ENCODE measurements at regions not wholly inside any gene's neighbourhood (a gene's known extent, or its start where the extent isn't known, plus 50 kb on each side); places are given as distances from the start of the nearest gene placed in this dataset.
"Not testable (repeated sequence)": the region's sequence is repeated elsewhere in the genome, so short reads cannot be mapped to it uniquely, and the experiment has no call there.

GRCh38 chr2:67585400-67585799 lies 188.3 kb downstream of the ETAA1 start:
- Mint-ChIP-seq H3K36me3 (ENCODE audit: insufficient read depth in 2 of 2) (peaks cover 0 to 1% of the 10 kb centered on the region in 2 donors), H3K4me1 (ENCODE audit: low read depth) (no peaks in the 10 kb centered on the region), H3K9me3 (peaks cover 15 to 21% of the 10 kb centered on the region in 2 donors), H3K27ac (no peak overlapping the region), H3K4me3 (no peak overlapping the region), H3K27me3 (ENCODE audit: low read depth) (no peaks in the 10 kb centered on the region)
- ATAC-seq (replicated peaks in 1 of 2), result no peak
- no peak for DNase-seq

DNA sequence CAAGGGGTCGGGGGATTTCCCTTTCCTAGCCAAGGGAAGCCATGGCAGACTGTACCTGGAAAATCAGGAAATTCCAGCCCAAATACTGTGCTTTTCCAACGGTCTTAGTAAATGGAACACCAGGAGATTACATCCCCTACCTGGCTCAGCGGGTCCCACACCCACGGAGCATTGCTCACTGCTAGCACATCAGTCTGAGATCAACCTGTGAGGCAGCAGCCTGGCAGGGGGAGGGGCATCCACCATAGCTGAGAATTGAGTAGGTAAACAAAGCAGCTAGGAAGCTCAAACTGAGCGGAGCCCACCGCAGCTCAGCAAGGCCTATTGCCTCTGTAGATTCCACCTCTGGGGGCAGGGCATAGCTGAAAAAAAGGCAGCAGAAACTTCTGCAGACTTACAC lies 192.0 kb downstream of the ETAA1 start:
- not testable (repeated sequence) for H3K4me1 Mint-ChIP-seq (ENCODE audit: low read depth)
- peaks cover 19 to 24% of the 10 kb centered on the region in 2 donors for H3K9me3 Mint-ChIP-seq

GRCh38 chr2:67594522-67594921 lies 197.4 kb downstream of the ETAA1 start:
- H3K36me3 Mint-ChIP-seq (ENCODE audit: insufficient read depth in 2 of 2), result not testable (repeated sequence)

More for the DNA sequence above, 192.0 kb downstream of the ETAA1 start:
- not testable (repeated sequence) for DNase-seq; H3K27ac Mint-ChIP-seq; ATAC-seq (replicated peaks in 1 of 2); H3K27me3 Mint-ChIP-seq (ENCODE audit: low read depth); H3K36me3 Mint-ChIP-seq (ENCODE audit: insufficient read depth in 2 of 2); H3K4me3 Mint-ChIP-seq

DNA sequence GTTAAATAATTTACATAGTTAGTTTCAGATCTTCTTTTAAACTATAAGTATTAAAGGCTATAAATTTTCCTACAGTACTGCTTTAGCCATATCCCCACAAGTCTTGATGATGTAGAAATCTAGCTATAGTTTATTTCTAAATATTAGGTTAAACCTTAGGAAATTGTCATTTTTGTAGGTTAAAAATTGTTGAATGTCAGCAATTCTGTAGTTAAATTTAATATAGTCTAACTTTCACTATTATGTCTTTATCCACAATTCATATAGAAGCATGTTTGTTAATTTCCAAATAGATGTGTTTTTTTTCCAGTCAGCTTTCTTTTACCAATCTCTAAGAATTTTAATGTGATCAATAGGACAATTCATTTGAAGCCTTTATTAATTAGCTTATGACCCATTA lies 199.7 kb downstream of the ETAA1 start:
- ATAC-seq (replicated peaks in 1 of 2) (no peak), DNase-seq (no peak)
- H3K4me3 Mint-ChIP-seq, result no peak overlapping the region
- peaks cover 1 to 2% of the 10 kb centered on the region in 2 donors for H3K36me3 Mint-ChIP-seq (ENCODE audit: insufficient read depth in 2 of 2)
- no peaks in the 10 kb centered on the region for H3K27me3 Mint-ChIP-seq (ENCODE audit: low read depth)
- no peak overlapping the region for H3K27ac Mint-ChIP-seq
- H3K4me1 Mint-ChIP-seq (ENCODE audit: low read depth), result no peaks in the 10 kb centered on the region
- H3K9me3 Mint-ChIP-seq, result peaks cover 1 to 6% of the 10 kb centered on the region in 2 donors

More at GRCh38 chr2:67594522-67594921, 197.4 kb downstream of the ETAA1 start:
- H3K27me3 Mint-ChIP-seq (ENCODE audit: low read depth); H3K9me3 Mint-ChIP-seq; ATAC-seq (replicated peaks in 1 of 2); H3K27ac Mint-ChIP-seq; H3K4me1 Mint-ChIP-seq (ENCODE audit: low read depth); DNase-seq; H3K4me3 Mint-ChIP-seq: not testable (repeated sequence)

DNA sequence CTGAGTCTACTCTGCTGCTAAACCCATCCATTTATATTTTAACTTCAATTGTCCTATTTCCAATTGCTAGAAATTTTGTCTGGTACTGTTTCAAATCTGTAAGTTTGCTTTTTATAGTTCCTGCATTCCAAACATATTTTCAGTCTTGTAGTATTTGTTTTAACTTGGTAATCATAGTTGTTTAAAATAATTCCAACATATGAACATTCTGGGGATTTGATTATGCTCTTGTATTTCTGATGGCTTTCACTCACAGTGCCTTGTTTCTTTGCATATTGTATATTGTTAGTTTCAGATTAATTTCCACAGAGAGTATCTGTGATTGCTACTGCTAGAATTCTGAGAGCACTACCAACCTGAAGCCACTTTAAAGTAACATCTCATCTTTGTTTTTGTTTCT lies 202.4 kb downstream of the ETAA1 start:
- DNase-seq (no peak), ATAC-seq (replicated peaks in 1 of 2) (no peak)
- Mint-ChIP-seq H3K36me3 (ENCODE audit: insufficient read depth in 2 of 2) (peaks cover 0 to 2% of the 10 kb centered on the region in 2 donors), H3K27ac (no peak overlapping the region), H3K4me3 (no peak overlapping the region), H3K27me3 (ENCODE audit: low read depth) (no peaks in the 10 kb centered on the region), H3K9me3 (peaks cover 0 to 9% of the 10 kb centered on the region in 2 donors), H3K4me1 (ENCODE audit: low read depth) (no peaks in the 10 kb centered on the region)

- no peak for ATAC-seq (replicated peaks in 1 of 2)
- no peaks in the 10 kb centered on the region for H3K27me3 Mint-ChIP-seq (ENCODE audit: low read depth)
Measured at GRCh38 chr2:67600222-67600871, 203.2 kb downstream of the ETAA1 start.

GRCh38 chr2:67600946-67601345 lies 203.8 kb downstream of the ETAA1 start:
- no peaks in the 10 kb centered on the region for H3K4me1 Mint-ChIP-seq (ENCODE audit: low read depth)
- no peak for ATAC-seq (replicated peaks in 1 of 2)
- DNase-seq, result no peak
- peaks cover 0 to 9% of the 10 kb centered on the region in 2 donors for H3K9me3 Mint-ChIP-seq
- H3K4me3 Mint-ChIP-seq, result no peak overlapping the region
- no peaks in the 10 kb centered on the region for H3K27me3 Mint-ChIP-seq (ENCODE audit: low read depth)
- H3K36me3 Mint-ChIP-seq (ENCODE audit: insufficient read depth in 2 of 2), result peaks cover 0 to 2% of the 10 kb centered on the region in 2 donors
- no peak overlapping the region for H3K27ac Mint-ChIP-seq

More at GRCh38 chr2:67600222-67600871, 203.2 kb downstream of the ETAA1 start:
- Mint-ChIP-seq H3K9me3 (peaks cover 0 to 9% of the 10 kb centered on the region in 2 donors), H3K4me1 (ENCODE audit: low read depth) (no peaks in the 10 kb centered on the region), H3K27ac (no peak overlapping the region), H3K4me3 (no peak overlapping the region), H3K36me3 (ENCODE audit: insufficient read depth in 2 of 2) (peaks cover 0 to 2% of the 10 kb centered on the region in 2 donors)
- no peak for DNase-seq

GRCh38 chr2:67604360-67604759 lies 207.2 kb downstream of the ETAA1 start:
- Mint-ChIP-seq H3K4me1 (ENCODE audit: low read depth) (no peaks in the 10 kb centered on the region), H3K27me3 (ENCODE audit: low read depth) (no peaks in the 10 kb centered on the region), H3K36me3 (ENCODE audit: insufficient read depth in 2 of 2) (no peaks in the 10 kb centered on the region), H3K27ac (no peak overlapping the region), H3K4me3 (no peak overlapping the region), H3K9me3 (peaks cover 0 to 7% of the 10 kb centered on the region in 2 donors)
- ATAC-seq (replicated peaks in 1 of 2) (no peak), DNase-seq (no peak)

GRCh38 chr2:67612576-67613042 lies 215.5 kb downstream of the ETAA1 start:
- H3K9me3 Mint-ChIP-seq, result peaks cover 0 to 2% of the 10 kb centered on the region in 2 donors
- no peak overlapping the region for H3K27ac Mint-ChIP-seq
- no peak overlapping the region for H3K4me3 Mint-ChIP-seq
- H3K27me3 Mint-ChIP-seq (ENCODE audit: low read depth), result no peaks in the 10 kb centered on the region
- no peaks in the 10 kb centered on the region for H3K4me1 Mint-ChIP-seq (ENCODE audit: low read depth)
- no peak for ATAC-seq (replicated peaks in 1 of 2)
- no peak for DNase-seq
- H3K36me3 Mint-ChIP-seq (ENCODE audit: insufficient read depth in 2 of 2), result no peaks in the 10 kb centered on the region

DNA sequence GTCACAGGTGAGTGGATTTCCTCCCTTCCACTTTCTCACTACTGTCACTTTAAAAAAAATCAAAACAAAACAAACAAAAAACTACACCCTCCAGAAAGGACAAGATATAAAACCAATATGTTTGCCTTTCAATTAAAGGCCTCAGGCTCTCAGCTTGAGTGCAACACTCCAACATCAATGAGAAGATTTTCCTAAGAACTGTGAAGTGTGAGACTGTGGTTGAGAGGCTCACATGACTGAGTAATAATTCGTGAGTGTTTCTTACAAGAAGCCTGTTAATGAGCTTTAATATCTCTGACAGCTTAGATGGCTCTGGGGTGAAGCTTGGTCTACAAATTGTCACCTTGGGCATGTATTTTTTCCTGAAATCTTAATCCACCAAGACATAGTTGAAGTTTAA lies 216.1 kb downstream of the ETAA1 start:
- no peak overlapping the region for H3K27ac Mint-ChIP-seq
- no peak for DNase-seq
- H3K36me3 Mint-ChIP-seq (ENCODE audit: insufficient read depth in 2 of 2), result no peaks in the 10 kb centered on the region
- no peak overlapping the region for H3K4me3 Mint-ChIP-seq
- no peaks in the 10 kb centered on the region for H3K27me3 Mint-ChIP-seq (ENCODE audit: low read depth)
- peaks cover 0 to 2% of the 10 kb centered on the region in 2 donors for H3K9me3 Mint-ChIP-seq
- no peak for ATAC-seq (replicated peaks in 1 of 2)
- no peaks in the 10 kb centered on the region for H3K4me1 Mint-ChIP-seq (ENCODE audit: low read depth)

DNA sequence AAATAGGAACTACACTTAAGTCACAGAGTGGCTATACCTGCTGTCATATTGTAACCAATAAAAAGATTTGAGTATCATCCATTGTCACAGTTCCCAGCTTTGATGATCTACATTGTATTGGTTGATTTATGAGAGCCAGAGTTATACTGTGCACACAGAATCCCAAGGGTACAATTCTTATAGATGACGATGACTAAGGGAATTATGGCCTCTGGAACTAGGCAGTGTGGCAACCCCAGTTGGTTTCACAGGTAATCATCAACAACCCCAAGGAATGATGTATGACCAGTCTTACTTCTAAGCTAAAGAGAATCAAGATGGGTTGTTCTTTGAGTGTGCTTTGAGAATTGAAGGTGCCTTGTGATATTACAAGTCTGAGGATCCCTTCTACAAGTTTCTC lies 217.3 kb downstream of the ETAA1 start:
- no peak overlapping the region for H3K27ac Mint-ChIP-seq
- peaks cover 0 to 2% of the 10 kb centered on the region in 2 donors for H3K9me3 Mint-ChIP-seq
- H3K27me3 Mint-ChIP-seq (ENCODE audit: low read depth), result no peaks in the 10 kb centered on the region
- no peak for ATAC-seq (replicated peaks in 1 of 2)
- no peak overlapping the region for H3K4me3 Mint-ChIP-seq
- no peaks in the 10 kb centered on the region for H3K4me1 Mint-ChIP-seq (ENCODE audit: low read depth)
- no peaks in the 10 kb centered on the region for H3K36me3 Mint-ChIP-seq (ENCODE audit: insufficient read depth in 2 of 2)
- DNase-seq, result no peak

DNA sequence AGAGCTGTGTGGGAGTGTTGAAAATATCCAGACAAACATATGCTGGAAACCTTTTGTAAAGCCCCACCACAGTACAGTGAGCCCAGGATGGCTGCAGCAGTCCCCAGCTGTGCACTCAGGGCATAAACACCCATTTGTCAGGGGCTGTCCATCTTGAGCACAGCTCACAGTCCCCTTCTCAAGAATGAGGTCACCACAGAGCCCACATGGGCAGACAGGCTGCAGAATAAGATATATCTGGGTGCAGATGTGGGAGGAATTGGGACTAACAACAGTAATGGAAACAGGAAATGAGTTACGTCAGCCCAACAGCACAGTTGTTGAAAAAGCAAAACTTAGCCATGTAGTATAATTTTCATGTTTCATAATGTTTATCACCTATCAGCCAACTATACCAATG lies 219.6 kb downstream of the ETAA1 start:
- ATAC-seq (replicated peaks in 1 of 2) (no peak), DNase-seq (no peak)
- no peaks in the 10 kb centered on the region for H3K9me3 Mint-ChIP-seq
- H3K27ac Mint-ChIP-seq, result no peak overlapping the region
- H3K27me3 Mint-ChIP-seq (ENCODE audit: low read depth), result no peaks in the 10 kb centered on the region
- H3K36me3 Mint-ChIP-seq (ENCODE audit: insufficient read depth in 2 of 2), result no peaks in the 10 kb centered on the region
- no peak overlapping the region for H3K4me3 Mint-ChIP-seq
- no peaks in the 10 kb centered on the region for H3K4me1 Mint-ChIP-seq (ENCODE audit: low read depth)

- ATAC-seq (replicated peaks in 1 of 2) (no peak), DNase-seq (no peak)
- no peaks in the 10 kb centered on the region for H3K4me1 Mint-ChIP-seq (ENCODE audit: low read depth)
- peaks cover 0 to 5% of the 10 kb centered on the region in 2 donors for H3K9me3 Mint-ChIP-seq
- no peaks in the 10 kb centered on the region for H3K36me3 Mint-ChIP-seq (ENCODE audit: insufficient read depth in 2 of 2)
- H3K27me3 Mint-ChIP-seq (ENCODE audit: low read depth), result no peaks in the 10 kb centered on the region
- H3K27ac Mint-ChIP-seq, result no peak overlapping the region
- H3K4me3 Mint-ChIP-seq, result no peak overlapping the region
Measured at GRCh38 chr2:67619204-67619603, 222.1 kb downstream of the ETAA1 start.

GRCh38 chr2:67623741-67624140 lies 226.6 kb downstream of the ETAA1 start:
- not testable (repeated sequence) for DNase-seq; H3K36me3 Mint-ChIP-seq (ENCODE audit: insufficient read depth in 2 of 2); H3K4me1 Mint-ChIP-seq (ENCODE audit: low read depth); ATAC-seq (replicated peaks in 1 of 2); H3K27ac Mint-ChIP-seq; H3K27me3 Mint-ChIP-seq (ENCODE audit: low read depth); H3K9me3 Mint-ChIP-seq; H3K4me3 Mint-ChIP-seq

Measured in activated T-cell treated with anti-CD3 and anti-CD28 coated beads, Interleukin-2, amount 50 U/mL, for 72 hours (primary cell).